NB4 (cell line): ENCODE measurements at regions not wholly inside any gene's neighbourhood (a gene's known extent, or its start where the extent isn't known, plus 50 kb on each side); places are given as distances from the start of the nearest gene placed in this dataset.

Source experiments
- POLR2A ChIP-seq: IDR thresholded peaks from 2 replicates; pipeline ENCODE4 v1.6.1; 2011; ENCODE audit warnings: mild to moderate bottlenecking; ENCODE audit not compliant: insufficient read length; ENCODE audit errors: extremely low read depth
- TF ChIP-seq, protein P1 (sequence below): IDR thresholded peaks from one replicate; pipeline ENCODE4 v1.5.1; 2012; ENCODE audit warnings: low read depth, low read length
- TF ChIP-seq, protein P2 (sequence below): IDR thresholded peaks from 2 replicates; pipeline ENCODE4 v1.6.1; 2011; ENCODE audit warnings: low read depth, low read length

GRCh38 chr4:38204339-38205035 is 244.3 kb downstream of the PTTG2 start:
- TF ChIP-seq, protein P1, sequence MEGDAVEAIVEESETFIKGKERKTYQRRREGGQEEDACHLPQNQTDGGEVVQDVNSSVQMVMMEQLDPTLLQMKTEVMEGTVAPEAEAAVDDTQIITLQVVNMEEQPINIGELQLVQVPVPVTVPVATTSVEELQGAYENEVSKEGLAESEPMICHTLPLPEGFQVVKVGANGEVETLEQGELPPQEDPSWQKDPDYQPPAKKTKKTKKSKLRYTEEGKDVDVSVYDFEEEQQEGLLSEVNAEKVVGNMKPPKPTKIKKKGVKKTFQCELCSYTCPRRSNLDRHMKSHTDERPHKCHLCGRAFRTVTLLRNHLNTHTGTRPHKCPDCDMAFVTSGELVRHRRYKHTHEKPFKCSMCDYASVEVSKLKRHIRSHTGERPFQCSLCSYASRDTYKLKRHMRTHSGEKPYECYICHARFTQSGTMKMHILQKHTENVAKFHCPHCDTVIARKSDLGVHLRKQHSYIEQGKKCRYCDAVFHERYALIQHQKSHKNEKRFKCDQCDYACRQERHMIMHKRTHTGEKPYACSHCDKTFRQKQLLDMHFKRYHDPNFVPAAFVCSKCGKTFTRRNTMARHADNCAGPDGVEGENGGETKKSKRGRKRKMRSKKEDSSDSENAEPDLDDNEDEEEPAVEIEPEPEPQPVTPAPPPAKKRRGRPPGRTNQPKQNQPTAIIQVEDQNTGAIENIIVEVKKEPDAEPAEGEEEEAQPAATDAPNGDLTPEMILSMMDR: no peak
- no peak for TF ChIP-seq POLR2A
- TF ChIP-seq, protein P2, sequence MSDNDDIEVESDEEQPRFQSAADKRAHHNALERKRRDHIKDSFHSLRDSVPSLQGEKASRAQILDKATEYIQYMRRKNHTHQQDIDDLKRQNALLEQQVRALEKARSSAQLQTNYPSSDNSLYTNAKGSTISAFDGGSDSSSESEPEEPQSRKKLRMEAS: no peak
